Hepatocyte (in vitro differentiated cells): ENCODE measurements at regions not wholly inside any gene's neighbourhood (a gene's known extent, or its start where the extent isn't known, plus 50 kb on each side); places are given as distances from the start of the nearest gene placed in this dataset.

Source experiments
- EZH2 ChIP-seq: fragments of 200-600 bp; sonication (generic); IDR thresholded peaks from 2 replicates; pipeline ENCODE4 v1.6.1; 2016; ENCODE audit warnings: antibody characterized with exemption, mild to moderate bottlenecking, borderline replicate concordance
- EZH2phosphoT487 ChIP-seq: fragments of 200-600 bp; sonication (generic); IDR thresholded peaks from one replicate; pipeline ENCODE4 v1.6.1; 2018; ENCODE audit warnings: antibody characterized with exemption, mild to moderate bottlenecking, low read depth, moderate library complexity; ENCODE audit not compliant: unreplicated experiment, severe bottlenecking
- TF ChIP-seq, protein P1 (sequence below): fragments of 200-600 bp; sonication (generic); IDR thresholded peaks from 2 replicates; pipeline ENCODE4 v1.5.1; 2016; ENCODE audit warnings: antibody characterized with exemption, mild to moderate bottlenecking; ENCODE audit not compliant: poor library complexity

- TF ChIP-seq, protein P1, sequence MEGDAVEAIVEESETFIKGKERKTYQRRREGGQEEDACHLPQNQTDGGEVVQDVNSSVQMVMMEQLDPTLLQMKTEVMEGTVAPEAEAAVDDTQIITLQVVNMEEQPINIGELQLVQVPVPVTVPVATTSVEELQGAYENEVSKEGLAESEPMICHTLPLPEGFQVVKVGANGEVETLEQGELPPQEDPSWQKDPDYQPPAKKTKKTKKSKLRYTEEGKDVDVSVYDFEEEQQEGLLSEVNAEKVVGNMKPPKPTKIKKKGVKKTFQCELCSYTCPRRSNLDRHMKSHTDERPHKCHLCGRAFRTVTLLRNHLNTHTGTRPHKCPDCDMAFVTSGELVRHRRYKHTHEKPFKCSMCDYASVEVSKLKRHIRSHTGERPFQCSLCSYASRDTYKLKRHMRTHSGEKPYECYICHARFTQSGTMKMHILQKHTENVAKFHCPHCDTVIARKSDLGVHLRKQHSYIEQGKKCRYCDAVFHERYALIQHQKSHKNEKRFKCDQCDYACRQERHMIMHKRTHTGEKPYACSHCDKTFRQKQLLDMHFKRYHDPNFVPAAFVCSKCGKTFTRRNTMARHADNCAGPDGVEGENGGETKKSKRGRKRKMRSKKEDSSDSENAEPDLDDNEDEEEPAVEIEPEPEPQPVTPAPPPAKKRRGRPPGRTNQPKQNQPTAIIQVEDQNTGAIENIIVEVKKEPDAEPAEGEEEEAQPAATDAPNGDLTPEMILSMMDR, result no peak
- TF ChIP-seq EZH2 (no peak), EZH2phosphoT487 (no peak)
Observed at GRCh38 chr2:22600156-22600555, 784.8 kb upstream of the KLHL29 start.
